MM.1S (cell line): ENCODE measurements at regions not wholly inside any gene's neighbourhood (a gene's known extent, or its start where the extent isn't known, plus 50 kb on each side); places are given as distances from the start of the nearest gene placed in this dataset.

Source experiments
- EZH2 ChIP-seq: fragments of 300-600 bp; sonication (generic); optimal IDR thresholded peaks from 2 replicates; pipeline ENCODE3; 2017; ENCODE audit warnings: low read depth, mild to moderate bottlenecking, antibody characterized with exemption, low read length, mixed read lengths
- EZH2phosphoT487 ChIP-seq: fragments of 300-600 bp; sonication (generic); IDR thresholded peaks from 2 replicates; pipeline ENCODE4 v1.6.1; 2018; ENCODE audit warnings: antibody characterized with exemption, low read length

DNA sequence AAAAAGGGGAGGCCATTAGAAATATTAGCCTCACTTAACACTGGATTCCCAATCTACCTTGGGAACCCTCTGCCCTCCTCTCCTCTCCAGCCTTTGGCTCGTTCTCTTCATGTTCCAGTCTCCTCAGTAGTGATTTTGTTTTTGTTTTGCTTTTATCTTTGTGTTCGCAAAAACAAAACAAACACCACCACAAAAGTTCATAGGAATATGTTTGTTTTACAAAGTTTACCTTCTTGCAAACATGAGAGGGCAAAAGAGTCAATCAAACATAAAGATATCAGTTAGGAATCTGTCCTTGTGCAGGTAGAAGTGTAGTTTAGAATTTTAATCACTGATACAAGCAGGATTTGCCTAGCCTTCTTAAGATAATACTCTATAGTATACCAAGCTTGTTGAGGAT is 179.7 kb upstream of the GUCY1A2 start:
- TF ChIP-seq EZH2 (no peak), EZH2phosphoT487 (no peak)
